Colonic mucosa (tissue), 4 donors: ENCODE measurements at regions not wholly inside any gene's neighbourhood (a gene's known extent, or its start where the extent isn't known, plus 50 kb on each side); places are given as distances from the start of the nearest gene placed in this dataset.

Experiments
- DNase-seq: peaks from one replicate; pipeline ENCODE4 v3.0.0-alpha.2; 2020
- H3K27ac ChIP-seq: fragments of 200-600 bp; one replicate; pipeline ENCODE4 v1.8.0; 2021
- H3K27me3 ChIP-seq: fragments of 200-600 bp; one replicate; pipeline ENCODE4 v1.8.0; 2021
- H3K36me3 ChIP-seq: fragments of 200-600 bp; one replicate; pipeline ENCODE4 v1.8.0; 2021
- H3K4me1 ChIP-seq: fragments of 200-600 bp; one replicate; pipeline ENCODE4 v1.8.0; 2021; ENCODE audit warnings: mild to moderate bottlenecking
- H3K4me3 ChIP-seq: fragments of 200-600 bp; one replicate; pipeline ENCODE4 v1.8.0; 2021
- H3K9ac ChIP-seq, 2 donors: one replicate each; pipeline ENCODE4 v1.7.0; 2013; ENCODE audit warnings: control low read depth in 2 of 2, low read depth in 2 of 2, low read length in 2 of 2
- H3K9me3 ChIP-seq: fragments of 200-600 bp; one replicate; pipeline ENCODE4 v1.8.0; 2021
- intact Hi-C: fragments of 100-400 bp; cut with DNase I; formaldehyde crosslinking; loops from one replicate; pipeline ENCODE4 v1.14.1; 2022
- TF ChIP-seq, protein P1 (sequence below): fragments of 200-600 bp; IDR thresholded peaks from one replicate; pipeline ENCODE4 v1.8.0; 2022; ENCODE audit warnings: antibody characterized with exemption, mild to moderate bottlenecking
- donor health status: healthy.
- donor health status: DM: no; HTN: no; CAD: no.
- donor health status: DM: no; HTN: no; CAD: no.

DNA sequence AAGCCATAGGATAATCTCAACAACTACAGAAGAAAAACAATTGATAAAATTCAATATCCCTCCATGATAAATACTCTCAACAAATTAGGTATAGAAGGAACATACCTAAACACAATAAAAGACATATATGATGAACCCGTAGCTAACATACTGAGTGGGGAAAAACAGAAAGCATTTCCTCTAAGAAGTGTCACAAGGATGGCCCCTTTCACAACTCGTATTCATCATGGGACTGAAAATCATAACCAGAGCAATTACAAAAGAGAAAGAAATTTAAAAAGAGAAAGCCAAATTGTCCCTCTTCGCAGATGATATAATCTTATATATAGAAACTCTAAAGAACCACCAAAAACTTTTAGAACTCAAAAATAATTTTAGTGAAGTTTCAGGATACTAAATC is 146.3 kb upstream of the RGMB start:
- TF ChIP-seq, protein P1, sequence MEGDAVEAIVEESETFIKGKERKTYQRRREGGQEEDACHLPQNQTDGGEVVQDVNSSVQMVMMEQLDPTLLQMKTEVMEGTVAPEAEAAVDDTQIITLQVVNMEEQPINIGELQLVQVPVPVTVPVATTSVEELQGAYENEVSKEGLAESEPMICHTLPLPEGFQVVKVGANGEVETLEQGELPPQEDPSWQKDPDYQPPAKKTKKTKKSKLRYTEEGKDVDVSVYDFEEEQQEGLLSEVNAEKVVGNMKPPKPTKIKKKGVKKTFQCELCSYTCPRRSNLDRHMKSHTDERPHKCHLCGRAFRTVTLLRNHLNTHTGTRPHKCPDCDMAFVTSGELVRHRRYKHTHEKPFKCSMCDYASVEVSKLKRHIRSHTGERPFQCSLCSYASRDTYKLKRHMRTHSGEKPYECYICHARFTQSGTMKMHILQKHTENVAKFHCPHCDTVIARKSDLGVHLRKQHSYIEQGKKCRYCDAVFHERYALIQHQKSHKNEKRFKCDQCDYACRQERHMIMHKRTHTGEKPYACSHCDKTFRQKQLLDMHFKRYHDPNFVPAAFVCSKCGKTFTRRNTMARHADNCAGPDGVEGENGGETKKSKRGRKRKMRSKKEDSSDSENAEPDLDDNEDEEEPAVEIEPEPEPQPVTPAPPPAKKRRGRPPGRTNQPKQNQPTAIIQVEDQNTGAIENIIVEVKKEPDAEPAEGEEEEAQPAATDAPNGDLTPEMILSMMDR, result no peak
- no peak overlapping the region for H3K4me3 ChIP-seq
- H3K9me3 ChIP-seq, result no peaks in the 10 kb centered on the region
- no peak for DNase-seq
- intact Hi-C loops, result no loop called here
- H3K27me3 ChIP-seq, result no peaks in the 10 kb centered on the region
- no peak overlapping the region for H3K9ac ChIP-seq
- no peak overlapping the region for H3K27ac ChIP-seq
- no peaks in the 10 kb centered on the region for H3K36me3 ChIP-seq
- no peaks in the 10 kb centered on the region for H3K4me1 ChIP-seq

DNA sequence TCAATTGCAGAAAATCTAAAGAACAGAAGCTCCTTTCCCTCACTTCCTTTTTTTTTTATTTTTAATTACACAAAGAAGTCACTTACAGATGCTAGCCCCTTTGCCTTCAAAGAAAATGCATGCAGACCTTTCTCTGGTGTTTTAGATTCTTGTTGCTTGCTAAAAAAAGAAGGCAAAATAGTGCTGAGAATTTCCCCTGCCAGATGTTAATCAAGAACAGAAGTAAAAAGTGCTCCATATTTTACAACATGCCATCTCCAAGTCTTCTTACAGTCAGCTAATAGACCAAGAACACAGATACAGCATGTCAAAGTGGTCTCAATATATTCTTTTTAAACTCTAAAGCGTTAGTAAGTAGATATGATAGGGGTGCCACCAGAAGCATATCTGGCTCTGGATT is 142.8 kb upstream of the RGMB start:
- TF ChIP-seq, protein P1, result no peak
- no peaks in the 10 kb centered on the region for H3K36me3 ChIP-seq
- intact Hi-C loops, result no loop called here
- no peak for DNase-seq
- no peaks in the 10 kb centered on the region for H3K27me3 ChIP-seq
- H3K4me3 ChIP-seq, result no peak overlapping the region
- H3K27ac ChIP-seq, result no peak overlapping the region
- H3K9me3 ChIP-seq, result no peaks in the 10 kb centered on the region
- no peak overlapping the region for H3K9ac ChIP-seq
- H3K4me1 ChIP-seq, result no peaks in the 10 kb centered on the region

DNA sequence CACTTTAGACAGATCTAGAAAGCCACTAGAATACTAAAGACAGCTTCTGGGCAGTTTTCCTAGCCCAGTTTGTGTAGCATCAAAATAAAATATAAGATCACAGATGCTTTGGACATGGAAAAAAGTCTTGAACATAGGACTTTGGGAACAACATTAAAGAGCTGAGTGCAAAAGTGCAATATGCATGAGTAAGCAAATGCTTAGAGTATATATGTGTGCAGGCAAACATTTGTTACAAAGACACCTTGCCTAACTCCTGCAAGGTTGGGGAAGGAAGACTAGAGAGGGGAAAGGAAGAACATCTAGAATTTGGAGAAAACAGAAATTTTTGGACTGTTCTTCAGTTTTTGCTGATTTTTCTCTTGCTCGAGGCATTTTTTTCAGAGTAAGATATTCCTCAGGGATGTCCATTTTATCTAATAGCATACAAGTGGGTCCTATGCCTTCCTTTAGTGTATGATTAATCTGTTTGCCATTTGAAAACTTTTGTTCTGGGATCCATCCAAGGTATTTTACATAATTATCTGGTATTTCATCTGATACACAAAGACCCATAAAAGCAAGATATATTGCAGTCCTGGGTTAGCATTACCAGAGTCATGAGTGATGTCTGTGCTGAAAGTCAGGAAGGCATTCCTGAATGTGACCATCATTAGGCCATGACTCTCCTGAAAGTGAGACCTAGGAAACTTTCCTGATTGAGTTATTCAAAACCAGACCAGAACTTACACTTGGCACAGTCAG is 142.0 kb upstream of the RGMB start:
- Histone ChIP-seq H3K4me1 (no peaks in the 10 kb centered on the region), H3K27ac (no peak overlapping the region), H3K9me3 (no peaks in the 10 kb centered on the region), H3K9ac (no peak overlapping the region), H3K4me3 (no peak overlapping the region), H3K36me3 (no peaks in the 10 kb centered on the region), H3K27me3 (no peaks in the 10 kb centered on the region)
- TF ChIP-seq, protein P1, result no peak
- DNase-seq, result no peak
- intact Hi-C loops, result no loop called here

DNA sequence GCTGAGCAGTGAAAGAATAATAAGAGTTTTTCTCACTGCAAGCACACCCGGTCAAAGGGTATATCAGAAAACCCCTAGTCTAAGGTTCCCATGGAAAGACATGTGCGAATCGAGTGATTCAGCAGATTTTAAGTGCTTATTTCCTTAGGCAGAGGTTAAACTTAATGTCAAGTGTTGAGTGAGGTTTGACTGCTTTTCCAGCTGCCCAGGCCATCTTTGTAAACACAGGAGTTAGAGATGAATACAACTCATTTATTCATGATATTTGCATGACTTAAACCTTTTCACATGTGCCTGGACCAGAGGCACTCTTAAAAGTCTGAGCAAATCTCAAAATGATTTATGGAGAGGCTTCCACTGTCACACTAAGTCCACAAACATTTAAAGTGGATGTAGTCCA is 137.8 kb upstream of the RGMB start:
- DNase-seq, result no peak
- intact Hi-C loops, result no loop called here
- no peak overlapping the region for H3K27ac ChIP-seq

DNA sequence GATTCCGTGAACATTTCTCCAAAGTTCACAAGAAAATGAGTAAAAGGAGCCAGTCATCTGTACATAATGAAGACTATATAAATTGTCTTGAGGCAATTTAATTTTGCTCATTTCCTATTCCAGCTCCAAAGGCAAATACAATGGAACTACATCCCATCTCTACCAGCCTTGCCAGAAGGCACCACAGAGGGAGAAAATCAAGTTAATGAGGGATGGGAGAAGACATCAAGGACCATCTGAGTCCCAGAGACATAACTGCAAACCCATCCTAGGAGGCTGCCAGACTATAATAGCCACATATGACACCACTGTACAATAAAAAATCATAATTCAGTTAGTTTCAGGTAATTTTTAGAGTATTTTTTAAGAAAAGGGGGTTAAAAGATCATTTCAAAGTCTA is 136.3 kb upstream of the RGMB start:
- no peak for DNase-seq
- Histone ChIP-seq H3K9ac (no peak overlapping the region), H3K4me3 (no peak overlapping the region), H3K27me3 (no peaks in the 10 kb centered on the region), H3K9me3 (no peaks in the 10 kb centered on the region), H3K4me1 (no peaks in the 10 kb centered on the region), H3K27ac (no peak overlapping the region), H3K36me3 (no peaks in the 10 kb centered on the region)
- TF ChIP-seq, protein P1, result no peak
- intact Hi-C loops, result no loop called here

More for the DNA sequence above, 137.8 kb upstream of the RGMB start:
- Histone ChIP-seq H3K9ac (no peak overlapping the region), H3K4me1 (no peaks in the 10 kb centered on the region), H3K27me3 (no peaks in the 10 kb centered on the region), H3K36me3 (no peaks in the 10 kb centered on the region), H3K4me3 (no peak overlapping the region), H3K9me3 (no peaks in the 10 kb centered on the region)
- TF ChIP-seq, protein P1, result no peak
